GM12865 (cell line): ENCODE measurements at regions not wholly inside any gene's neighbourhood (a gene's known extent, or its start where the extent isn't known, plus 50 kb on each side); places are given as distances from the start of the nearest gene placed in this dataset.

Experiments
- DNase-seq: peaks from one replicate; pipeline ENCODE4 v3.0.0; 2010; ENCODE audit warnings: low read depth
- H3K4me3 ChIP-seq: 2 replicates; pipeline ENCODE4 v1.5.1; 2011; ENCODE audit warnings: mild to moderate bottlenecking, low read depth, low read length, control low read depth
- CTCF ChIP-seq: IDR thresholded peaks from 2 replicates; pipeline ENCODE4 v1.5.1; 2011; ENCODE audit warnings: low read length, control low read depth, low read depth, inconsistent platforms; ENCODE audit not compliant: insufficient read depth; ENCODE audit errors: missing control alignments

GRCh38 chr6:67073938-67074337 is 1366.9 kb upstream of the EYS start:
- no peak for DNase-seq
- H3K4me3 ChIP-seq = no peak overlapping the region
- TF ChIP-seq CTCF = no peak

DNA sequence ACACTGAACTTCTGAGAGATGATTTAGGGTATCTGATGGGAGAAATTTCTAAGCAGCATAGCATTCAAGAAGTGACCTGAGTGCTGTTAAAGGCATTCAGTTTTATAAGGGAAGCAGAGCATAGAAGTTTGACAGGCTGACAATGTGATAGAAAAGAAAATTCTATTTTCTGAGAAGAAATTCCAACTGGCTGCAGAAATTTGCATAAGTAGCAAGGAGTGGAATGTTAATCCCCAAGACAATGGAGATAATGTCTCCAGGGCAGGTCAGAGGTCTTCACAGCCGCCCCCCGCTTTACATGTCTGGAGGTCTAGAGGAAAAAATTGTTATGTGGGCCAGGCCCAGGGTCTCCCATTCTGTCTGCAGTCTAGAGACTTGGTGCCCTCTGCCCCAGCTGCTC is 1361.8 kb upstream of the EYS start:
- TF ChIP-seq CTCF = no peak
- H3K4me3 ChIP-seq = no peak overlapping the region
- no peak for DNase-seq

DNA sequence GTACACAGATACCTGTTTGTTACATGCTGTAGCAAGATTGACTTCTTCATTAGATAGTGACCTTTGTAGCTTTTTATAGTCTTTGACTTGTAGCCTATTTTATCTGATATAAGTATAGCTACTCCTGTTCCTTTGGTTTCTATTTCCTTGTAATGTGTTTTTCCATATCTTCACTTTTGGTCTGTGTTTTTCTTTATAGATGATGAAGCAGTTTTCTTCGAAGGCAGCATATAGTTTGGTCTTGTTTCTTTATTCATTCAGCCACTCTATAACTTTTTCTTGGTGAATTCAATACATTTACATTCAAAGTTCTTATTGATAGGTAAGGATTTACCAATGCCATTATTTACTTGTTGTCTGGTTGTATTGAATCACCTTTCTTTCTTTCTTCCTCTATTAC is 1357.3 kb upstream of the EYS start:
- no peak overlapping the region for H3K4me3 ChIP-seq
- DNase-seq = no peak
- TF ChIP-seq CTCF = no peak

GRCh38 chr6:67047996-67048395 is 1341.0 kb upstream of the EYS start:
- no peak for TF ChIP-seq CTCF
- H3K4me3 ChIP-seq = no peak overlapping the region
- DNase-seq = no peak

GRCh38 chr6:67045076-67045475 is 1338.0 kb upstream of the EYS start:
- no peak for TF ChIP-seq CTCF
- no peak for DNase-seq

GRCh38 chr6:67031451-67031850 is 1324.4 kb upstream of the EYS start:
- no peak for DNase-seq
- no peak for TF ChIP-seq CTCF
- no peak overlapping the region for H3K4me3 ChIP-seq

More at GRCh38 chr6:67045076-67045475, 1338.0 kb upstream of the EYS start:
- H3K4me3 ChIP-seq = no peak overlapping the region

- TF ChIP-seq CTCF = no peak
- no peak for DNase-seq
- H3K4me3 ChIP-seq = no peak overlapping the region
These were observed 1323.8 kb upstream of the EYS start for GRCh38 chr6:67030861-67031260.
